Loucy (cell line): ENCODE measurements at regions not wholly inside any gene's neighbourhood (a gene's known extent, or its start where the extent isn't known, plus 50 kb on each side); places are given as distances from the start of the nearest gene placed in this dataset.

Source experiments
- CTCF ChIP-seq: fragments of 200-600 bp; sonication (generic); conservative IDR thresholded peaks from 2 replicates; pipeline ENCODE4 v1.5.1; 2014; ENCODE audit warnings: mild to moderate bottlenecking, antibody characterized with exemption, low read length
- EZH2phosphoT487 ChIP-seq: fragments of 200-600 bp; IDR thresholded peaks from 2 replicates; pipeline ENCODE4 v1.6.1; 2018; ENCODE audit warnings: antibody characterized with exemption, mild to moderate bottlenecking, moderate library complexity, borderline replicate concordance

- TF ChIP-seq CTCF, result no peak
- TF ChIP-seq EZH2phosphoT487, result no peak
Observed at GRCh38 chr4:169925678-169926077, 100.5 kb downstream of the MFAP3L start.
